IMR-90 (cell line): ENCODE measurements at regions not wholly inside any gene's neighbourhood (a gene's known extent, or its start where the extent isn't known, plus 50 kb on each side); places are given as distances from the start of the nearest gene placed in this dataset.

Experiments used
- ATAC-seq: fragments of 200-7000 bp; cut with Tn5 transposase; 2 replicates; pipeline ENCODE4 v1.9.1; 2020; ENCODE audit warnings: low read depth, mild to moderate bottlenecking, moderate library complexity
- BruUV-seq: library from RNA; stranded (reverse); fragments of 400-500 nt; replicated peaks from 2 replicates; lab custom pipeline; 2021; lab: Mats Ljungman, UMichigan
- CTCF ChIA-PET: fragments of 300-600 bp; formaldehyde crosslinking; extraction: SDS; loops from one replicate; lab custom pipeline; 2021; ENCODE audit warnings: antibody characterized with exemption; lab: Yijun Ruan, JAX
- POLR2A ChIA-PET: fragments of 300-600 bp; sonication (Branson Sonifier 250); formaldehyde crosslinking; loops from one replicate; lab custom pipeline; 2022; ENCODE audit warnings: antibody characterized with exemption; ENCODE audit not compliant: unreplicated experiment; lab: Charles Lee
- DNase-seq: peaks from one replicate; pipeline ENCODE4 v3.0.0; 2013
- H2AFZ ChIP-seq: replicated peaks from 2 replicates; pipeline ENCODE3; 2013; ENCODE audit warnings: low read length, mild to moderate bottlenecking; ENCODE audit not compliant: poor library complexity
- H2AK5ac ChIP-seq: 2 replicates; pipeline ENCODE4 v1.6.1; 2013; ENCODE audit warnings: low read depth, low read length, inconsistent platforms
- H2AK9ac ChIP-seq: replicated peaks from 2 replicates; pipeline ENCODE3; 2013; ENCODE audit warnings: mild to moderate bottlenecking, low read depth, low read length, moderate library complexity; ENCODE audit not compliant: poor library complexity
- H2BK120ac ChIP-seq: 2 replicates; pipeline ENCODE4 v1.6.1; 2013; ENCODE audit warnings: low read depth, low read length, inconsistent platforms
- H2BK15ac ChIP-seq: 3 replicates; pipeline ENCODE4 v1.6.1; 2013; ENCODE audit warnings: low read depth, low read length, inconsistent platforms
- H2BK20ac ChIP-seq: 2 replicates; pipeline ENCODE4 v1.6.1; 2013; ENCODE audit warnings: low read depth, mild to moderate bottlenecking, inconsistent platforms, low read length, moderate library complexity
- H2BK5ac ChIP-seq: 2 replicates; pipeline ENCODE4 v1.6.1; 2013; ENCODE audit warnings: mild to moderate bottlenecking, low read depth, low read length, inconsistent platforms; ENCODE audit not compliant: poor library complexity, severe bottlenecking
- H3K14ac ChIP-seq: replicated peaks from 2 replicates; pipeline ENCODE4 v1.6.1; 2013; ENCODE audit warnings: low read depth, low read length, inconsistent platforms
- H3K18ac ChIP-seq: 2 replicates; pipeline ENCODE4 v1.6.1; 2013; ENCODE audit warnings: low read depth, low read length, control low read depth
- H3K23ac ChIP-seq: 2 replicates; pipeline ENCODE4 v1.6.1; 2013; ENCODE audit warnings: low read depth, low read length, inconsistent platforms
- H3K27ac ChIP-seq: 2 replicates; pipeline ENCODE4 v1.5.1; 2013; ENCODE audit warnings: mild to moderate bottlenecking, control low read depth, low read length; ENCODE audit not compliant: insufficient read depth
- H3K27me3 ChIP-seq: 2 replicates; pipeline ENCODE4 v1.6.1; 2013; ENCODE audit warnings: low read length; ENCODE audit not compliant: control insufficient read depth, insufficient read depth
- H3K36me3 ChIP-seq: 2 replicates; pipeline ENCODE4 v1.6.1; 2013; ENCODE audit warnings: low read length, mixed read lengths; ENCODE audit not compliant: control insufficient read depth, insufficient read depth
- H3K4ac ChIP-seq: 2 replicates; pipeline ENCODE4 v1.6.1; 2013; ENCODE audit warnings: low read depth, low read length, inconsistent platforms
- H3K4me1 ChIP-seq: 2 replicates; pipeline ENCODE4 v1.6.1; 2013; ENCODE audit warnings: low read length, mixed read lengths; ENCODE audit not compliant: control insufficient read depth, insufficient read depth
- H3K4me2 ChIP-seq: 2 replicates; pipeline ENCODE4 v1.6.1; 2013; ENCODE audit warnings: low read depth, mild to moderate bottlenecking, control low read depth, low read length, moderate library complexity
- H3K4me3 ChIP-seq: 2 replicates; pipeline ENCODE4 v1.5.1; 2013; ENCODE audit warnings: low read depth, mild to moderate bottlenecking, control low read depth, low read length, moderate library complexity; ENCODE audit not compliant: insufficient read depth
- H3K56ac ChIP-seq: 2 replicates; pipeline ENCODE4 v1.6.1; 2013; ENCODE audit warnings: low read length, inconsistent platforms; ENCODE audit not compliant: insufficient read depth; ENCODE audit errors: extremely low read depth
- H3K79me1 ChIP-seq, 2 experiments: 2 replicates each; pipeline ENCODE4 v1.6.1; 2013; ENCODE audit warnings: low read length in 2 of 2, inconsistent platforms in 1 of 2, low read depth in 1 of 2
- H3K9ac ChIP-seq: 2 replicates; pipeline ENCODE4 v1.6.1; 2013; ENCODE audit warnings: low read depth, low read length, control low read depth
- H3K9me1 ChIP-seq: 2 replicates; pipeline ENCODE4 v1.6.1; 2013; ENCODE audit warnings: low read length, inconsistent platforms; ENCODE audit not compliant: insufficient read depth
- H3K9me3 ChIP-seq: 2 replicates; pipeline ENCODE4 v1.6.1; 2013; ENCODE audit warnings: low read length; ENCODE audit not compliant: control insufficient read depth, insufficient read depth
- H4K20me1 ChIP-seq: 2 replicates; pipeline ENCODE4 v1.6.1; 2013; ENCODE audit warnings: low read length, inconsistent platforms; ENCODE audit not compliant: insufficient read depth
- H4K5ac ChIP-seq: 2 replicates; pipeline ENCODE4 v1.6.1; 2013; ENCODE audit warnings: mild to moderate bottlenecking, low read depth, low read length, control low read depth
- H4K8ac ChIP-seq, 2 experiments: 2 replicates each; pipeline ENCODE4 v1.6.1; 2013; ENCODE audit warnings: low read depth in 2 of 2, low read length in 2 of 2, control low read depth in 1 of 2, inconsistent platforms in 1 of 2
- H4K91ac ChIP-seq: 2 replicates; pipeline ENCODE4 v1.6.1; 2013; ENCODE audit warnings: low read depth, low read length, inconsistent platforms; ENCODE audit not compliant: insufficient read depth
- CEBPB ChIP-seq: IDR thresholded peaks from 2 replicates; pipeline ENCODE4 v1.6.1; 2012; ENCODE audit warnings: low read depth, low read length, improper control_type of control experiment
- CHD1 ChIP-seq: IDR thresholded peaks from 2 replicates; pipeline ENCODE4 v1.6.1; 2012; ENCODE audit warnings: low read depth, low read length, improper control_type of control experiment
- FOS ChIP-seq: fragments of 150-350 bp; IDR thresholded peaks from 2 replicates; pipeline ENCODE4 v1.6.1; 2016; ENCODE audit warnings: low read depth, low read length
- MAFK ChIP-seq: IDR thresholded peaks from 2 replicates; pipeline ENCODE4 v1.6.1; 2012; ENCODE audit warnings: low read depth, low read length, improper control_type of control experiment
- MXI1 ChIP-seq: IDR thresholded peaks from 2 replicates; pipeline ENCODE4 v1.6.1; 2012; ENCODE audit warnings: low read depth, mild to moderate bottlenecking, low read length, moderate library complexity, borderline replicate concordance
- RFX5 ChIP-seq: IDR thresholded peaks from 2 replicates; pipeline ENCODE4 v1.8.0; 2012; ENCODE audit warnings: low read depth, mild to moderate bottlenecking, low read length, moderate library complexity
- WGBS, 2 experiments: methylation state at CpG; one replicate each; pipeline versions ENCODE4 v1.1.5 to v1.1.7; 2013; ENCODE audit warnings: missing lambda C conversion rate in 2 of 2; ENCODE audit not compliant: insufficient read length in 1 of 2; ENCODE audit errors: extremely low coverage in 2 of 2; 5-methylcytosine and 5-hydroxymethylcytosine counted together
- dilution Hi-C: fragments of 300-500 bp; cut with HindIII; formaldehyde crosslinking; loops from one replicate; pipeline ENCODE4 v1.14.3; 2018; ENCODE audit warnings: low sequenced_read_pairs; ENCODE audit not compliant: unreplicated experiment
- in situ Hi-C: fragments of 300-500 bp; cut with MboI; formaldehyde crosslinking; loops from 3 replicates; pipeline ENCODE4 v1.14.3; 2019; ENCODE audit warnings: low sequenced_read_pairs, inconsistent platforms, mixed read lengths
- intact Hi-C: fragments of 100-400 bp; cut with micrococcal nuclease; formaldehyde crosslinking; loops from 2 replicates; pipeline ENCODE4 v1.10.0; 2022

DNA sequence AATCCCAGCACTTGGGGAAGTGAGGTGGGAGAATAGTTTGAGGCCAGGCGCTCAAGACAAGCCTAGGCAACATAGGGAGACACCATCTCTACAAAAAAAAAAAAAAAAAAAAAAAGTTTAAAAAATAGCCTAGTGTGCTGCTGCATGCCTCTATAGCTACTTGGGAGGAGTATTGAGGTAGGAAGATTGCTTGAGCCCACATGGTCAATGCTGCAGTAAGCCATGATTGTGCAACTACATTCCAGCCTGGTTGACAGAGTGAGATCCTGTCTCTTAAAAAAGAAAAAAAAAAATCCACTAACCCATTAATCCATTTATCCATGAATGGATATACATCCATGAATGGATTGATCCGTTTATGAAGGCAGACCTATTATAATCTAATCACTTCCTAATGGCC is 1064.6 kb upstream of the EYS start:
- no peak overlapping the region for H4K91ac ChIP-seq
- WGBS, 2 experiments = no CpG with 5 or more reads among the region's 2 CpGs
- dilution Hi-C loops (no loop called here), intact Hi-C loops (no loop called here), in situ Hi-C loops (no loop called here)
- no peak overlapping the region for H2AK5ac ChIP-seq
- H2BK5ac ChIP-seq = no peak overlapping the region
- CTCF ChIA-PET = interaction anchor here (0.6 to 0.7 kb wide), 2 partner anchors 17 to 24 kb away, joined by 3 to 4 read pairs; no protein-coding TSS in a partner anchor
- H3K56ac ChIP-seq = no peak overlapping the region
- DNase-seq (no peak), ATAC-seq (no peak)
- POLR2A ChIA-PET = no interaction called here
- H2BK20ac ChIP-seq = no peak overlapping the region
- no peak overlapping the region for H4K5ac ChIP-seq
- H2AK9ac ChIP-seq = no peak overlapping the region
- H2AFZ ChIP-seq = no peak overlapping the region
- H4K8ac ChIP-seq = no peak overlapping the region
- H3K79me1 ChIP-seq = no peaks in the 10 kb centered on the region
- no peak overlapping the region for H3K27ac ChIP-seq
- H3K4me1 ChIP-seq = no peaks in the 10 kb centered on the region
- no peaks in the 10 kb centered on the region for H3K9me3 ChIP-seq
- H3K4ac ChIP-seq = no peak overlapping the region
- H2BK15ac ChIP-seq = no peak overlapping the region
- no peaks in the 10 kb centered on the region for H3K36me3 ChIP-seq
- no peak overlapping the region for H3K18ac ChIP-seq
- H3K9ac ChIP-seq = no peak overlapping the region
- no peaks in the 10 kb centered on the region for H4K20me1 ChIP-seq
- no peaks in the 10 kb centered on the region for H3K27me3 ChIP-seq
- H3K14ac ChIP-seq = no peak overlapping the region
- H3K23ac ChIP-seq = no peak overlapping the region
- BruUV-seq = no TSS peak
- TF ChIP-seq RFX5 (no peak), MAFK (no peak), FOS (no peak), CEBPB (no peak), MXI1 (no peak), CHD1 (no peak)
- no peak overlapping the region for H3K4me2 ChIP-seq
- H2BK120ac ChIP-seq = no peak overlapping the region
- no peak overlapping the region for H3K4me3 ChIP-seq
- H3K9me1 ChIP-seq = no peaks in the 10 kb centered on the region
